Vagina (tissue), 2 donors: ENCODE measurements at regions not wholly inside any gene's neighbourhood (a gene's known extent, or its start where the extent isn't known, plus 50 kb on each side); places are given as distances from the start of the nearest gene placed in this dataset.

ENCODE experiments used
- DNase-seq, 2 donors: peaks; one replicate each; pipeline ENCODE4 v3.0.0-alpha.2; 2017; ENCODE audit errors: extremely low spot score in 2 of 2
- H3K27ac ChIP-seq: fragments of 200-600 bp; sonication (generic); one replicate; pipeline ENCODE4 v1.5.1; 2019
- H3K27me3 ChIP-seq: fragments of 200-600 bp; sonication (generic); one replicate; pipeline ENCODE4 v1.5.1; 2019
- H3K36me3 ChIP-seq, 2 donors: fragments of 200-600 bp; sonication (generic); one replicate each; pipeline ENCODE4 v1.5.1; 2017 to 2019
- H3K4me1 ChIP-seq: fragments of 200-600 bp; sonication (generic); one replicate; pipeline ENCODE4 v1.5.1; 2019
- H3K4me3 ChIP-seq, 2 donors: fragments of 200-600 bp; sonication (generic); 1 replicate in 1 of 2; 2 replicates in 1 of 2; pipeline ENCODE4 v1.5.1; 2016 to 2019
- H3K9me3 ChIP-seq: fragments of 200-600 bp; sonication (generic); one replicate; pipeline ENCODE4 v1.5.1; 2019
- CTCF ChIP-seq, 3 experiments: fragments of 450-650 bp in 2 of 3; fragments of 200-600 bp in 1 of 3; sonication (generic) in 1 of 3; IDR thresholded peaks; one replicate each; pipeline ENCODE4 v1.5.1; 2017 to 2019; ENCODE audit warnings: antibody characterized with exemption in 3 of 3, mild to moderate bottlenecking in 2 of 3, moderate library complexity in 2 of 3
- POLR2A ChIP-seq, 2 donors: fragments of 450-650 bp; IDR thresholded peaks; one replicate each; pipeline ENCODE4 v1.6.1; 2017; ENCODE audit warnings: antibody characterized with exemption in 2 of 2, mild to moderate bottlenecking in 2 of 2, moderate library complexity in 2 of 2
- POLR2AphosphoS5 ChIP-seq, 2 donors: sonication (generic); formaldehyde crosslinking; IDR thresholded peaks; one replicate each; pipeline ENCODE4 v1.9.0; 2017; ENCODE audit warnings: antibody characterized with exemption in 2 of 2, mild to moderate bottlenecking in 2 of 2, low read depth in 1 of 2; ENCODE audit not compliant: insufficient read depth in 1 of 2
- intact Hi-C: fragments of 100-400 bp; cut with DNase I; formaldehyde crosslinking; loops from one replicate; pipeline ENCODE4 v1.15.1; 2023

GRCh38 chr6:12457094-12457493 lies 166.9 kb downstream of the EDN1 start:
- Histone ChIP-seq H3K9me3 (peaks cover 4% of the 10 kb centered on the region), H3K4me1 (no peaks in the 10 kb centered on the region), H3K27ac (no peak overlapping the region), H3K4me3 (no peak overlapping the region), H3K36me3 (no peaks in the 10 kb centered on the region), H3K27me3 (no peaks in the 10 kb centered on the region)
- TF ChIP-seq POLR2A (IDR thresholded peaks at IDR 0.05) (no peak), POLR2AphosphoS5 (IDR thresholded peaks at IDR 0.05; ENCODE audit: insufficient read depth in 1 of 2, low read depth in 1 of 2) (no peak), CTCF (IDR thresholded peaks at IDR 0.05) (no peak)
- DNase-seq: no peak
- intact Hi-C loops: no loop called here

GRCh38 chr6:12458558-12458957 lies 168.4 kb downstream of the EDN1 start:
- DNase-seq: no peak
- no peaks in the 10 kb centered on the region for H3K27me3 ChIP-seq
- no peaks in the 10 kb centered on the region for H3K4me1 ChIP-seq
- peaks cover 4% of the 10 kb centered on the region for H3K9me3 ChIP-seq
- no peaks in the 10 kb centered on the region for H3K36me3 ChIP-seq
- H3K4me3 ChIP-seq: no peak overlapping the region
- no peak overlapping the region for H3K27ac ChIP-seq
- intact Hi-C loops: no loop called here
- no peak for TF ChIP-seq POLR2A (IDR thresholded peaks at IDR 0.05)
- no peak for TF ChIP-seq POLR2AphosphoS5 (IDR thresholded peaks at IDR 0.05; ENCODE audit: insufficient read depth in 1 of 2, low read depth in 1 of 2)
- no peak for TF ChIP-seq CTCF (IDR thresholded peaks at IDR 0.05)

GRCh38 chr6:12459945-12460661 lies 169.9 kb downstream of the EDN1 start:
- Histone ChIP-seq H3K4me3 (no peak overlapping the region), H3K9me3 (no peaks in the 10 kb centered on the region), H3K27me3 (no peaks in the 10 kb centered on the region), H3K27ac (no peak overlapping the region), H3K36me3 (no peaks in the 10 kb centered on the region), H3K4me1 (no peaks in the 10 kb centered on the region)
- TF ChIP-seq POLR2AphosphoS5 (IDR thresholded peaks at IDR 0.05; ENCODE audit: insufficient read depth in 1 of 2, low read depth in 1 of 2): no peak
- TF ChIP-seq CTCF (IDR thresholded peaks at IDR 0.05): no peak
- no peak for TF ChIP-seq POLR2A (IDR thresholded peaks at IDR 0.05)
- intact Hi-C loops: no loop called here
- DNase-seq: no peak

- H3K4me1 ChIP-seq: peaks cover 9% of the 10 kb centered on the region
- intact Hi-C loops: no loop called here
- no peak overlapping the region for H3K4me3 ChIP-seq
- no peaks in the 10 kb centered on the region for H3K27me3 ChIP-seq
- TF ChIP-seq POLR2A (IDR thresholded peaks at IDR 0.05) (no peak), CTCF (IDR thresholded peaks at IDR 0.05) (no peak), POLR2AphosphoS5 (IDR thresholded peaks at IDR 0.05; ENCODE audit: insufficient read depth in 1 of 2, low read depth in 1 of 2) (no peak)
- no peaks in the 10 kb centered on the region for H3K36me3 ChIP-seq
- no peak overlapping the region for H3K27ac ChIP-seq
- DNase-seq: no peak
- no peaks in the 10 kb centered on the region for H3K9me3 ChIP-seq
Measured at GRCh38 chr6:12467706-12468670, 177.8 kb downstream of the EDN1 start.
